SU-DHL-6 (cell line): ENCODE measurements at regions not wholly inside any gene's neighbourhood (a gene's known extent, or its start where the extent isn't known, plus 50 kb on each side); places are given as distances from the start of the nearest gene placed in this dataset.

ENCODE experiments used
- CTCF ChIP-seq: fragments of 200-600 bp; sonication (generic); IDR thresholded peaks from one replicate; pipeline ENCODE4 v1.5.1; 2017; ENCODE audit warnings: antibody characterized with exemption, mild to moderate bottlenecking, low read length, moderate library complexity; ENCODE audit not compliant: insufficient read depth, poor library complexity, severe bottlenecking
- EZH2phosphoT487 ChIP-seq: fragments of 200-600 bp; sonication (generic), shearing (Covaris generic); conservative IDR thresholded peaks from 2 replicates; pipeline ENCODE4 v1.6.1; 2018; ENCODE audit warnings: mild to moderate bottlenecking, antibody characterized with exemption, low read length, moderate library complexity, mixed read lengths

- TF ChIP-seq CTCF (no peak), EZH2phosphoT487 (no peak)
These were observed 1877.3 kb upstream of the ACO1 start for GRCh38 chr9:30507166-30507565.
